Myocyte (in vitro differentiated cells): ENCODE measurements at regions not wholly inside any gene's neighbourhood (a gene's known extent, or its start where the extent isn't known, plus 50 kb on each side); places are given as distances from the start of the nearest gene placed in this dataset.

Source experiments
- DNase-seq: peaks from one replicate; pipeline ENCODE4 v3.0.0-alpha.2; 2012; ENCODE audit warnings: low read depth

DNA sequence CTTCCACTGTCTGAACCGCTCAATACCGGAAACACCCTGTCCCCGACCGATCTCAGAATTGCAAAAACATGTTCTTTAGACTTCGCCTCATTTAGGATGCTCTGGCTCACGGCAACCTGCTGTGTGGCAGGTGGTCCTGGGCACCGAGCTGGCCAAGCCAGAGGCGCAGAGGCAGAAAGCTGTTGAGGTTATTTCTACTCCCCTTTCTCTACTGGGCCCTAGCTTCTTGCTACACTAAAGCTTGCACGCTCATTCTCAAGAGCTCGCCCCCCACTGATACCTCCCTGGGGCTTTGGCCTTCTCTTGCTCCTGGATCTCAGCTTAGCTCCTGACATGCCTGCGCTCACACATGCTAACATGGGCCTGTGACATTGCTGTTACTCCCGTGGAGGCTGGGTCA is 417.4 kb downstream of the LPIN1 start:
- DNase-seq: no peak

DNA sequence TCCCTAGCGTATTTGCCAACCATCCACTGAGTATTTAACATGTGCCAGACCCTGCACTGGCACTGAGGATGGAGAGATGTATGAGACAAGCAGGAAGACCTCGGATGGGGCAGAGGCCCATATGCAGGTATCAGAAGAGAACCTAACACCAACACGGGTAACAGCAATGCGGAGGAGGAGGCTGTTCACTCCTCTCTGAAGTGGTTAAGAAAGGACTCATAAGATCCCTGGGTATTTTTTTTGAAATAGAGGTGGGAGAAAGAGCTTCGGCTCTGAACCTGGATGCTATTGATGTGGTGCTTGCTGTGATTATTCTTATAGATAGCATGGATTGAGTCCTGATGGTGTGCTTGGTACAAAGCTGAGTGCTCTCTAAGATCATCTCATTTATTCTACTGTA is 418.3 kb downstream of the LPIN1 start:
- no peak for DNase-seq

DNA sequence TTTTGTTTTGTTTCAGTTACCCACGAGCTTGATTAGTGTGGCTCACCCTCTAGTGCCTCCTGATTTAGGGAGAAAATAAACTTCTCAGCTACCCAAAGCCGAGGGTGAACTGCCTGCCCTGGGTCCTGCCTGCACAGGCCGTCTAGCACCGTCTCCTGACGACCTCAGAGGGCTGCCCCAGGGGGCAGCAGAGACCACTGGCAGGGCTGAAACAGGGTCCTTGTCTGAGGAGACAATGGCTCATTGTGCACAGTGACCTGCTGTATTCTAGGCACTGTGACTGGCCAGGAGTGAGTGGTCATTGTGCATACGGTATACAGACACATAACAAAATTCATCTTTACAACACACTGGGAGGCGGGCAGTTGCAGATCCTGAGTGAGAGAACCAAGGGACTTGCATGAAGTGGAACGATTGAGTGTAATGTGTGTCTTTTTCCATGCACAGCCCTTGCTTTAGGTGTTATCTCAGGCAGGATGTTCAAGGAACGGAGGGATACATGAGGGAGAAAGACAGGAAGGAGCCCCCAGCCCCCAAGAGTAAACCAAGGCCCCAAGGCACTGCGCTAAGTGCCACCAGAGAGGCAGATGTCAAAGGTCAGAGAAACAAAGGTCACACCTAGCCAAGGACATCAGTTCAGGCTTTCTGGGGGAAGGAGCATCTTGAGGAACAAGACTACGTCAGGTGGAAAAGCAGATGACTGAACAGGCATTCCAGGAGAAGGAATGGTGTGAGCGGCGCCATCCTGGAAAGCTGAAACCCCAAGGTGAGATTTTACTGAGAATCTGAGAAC is 421.3 kb downstream of the LPIN1 start:
- DNase-seq: no peak

DNA sequence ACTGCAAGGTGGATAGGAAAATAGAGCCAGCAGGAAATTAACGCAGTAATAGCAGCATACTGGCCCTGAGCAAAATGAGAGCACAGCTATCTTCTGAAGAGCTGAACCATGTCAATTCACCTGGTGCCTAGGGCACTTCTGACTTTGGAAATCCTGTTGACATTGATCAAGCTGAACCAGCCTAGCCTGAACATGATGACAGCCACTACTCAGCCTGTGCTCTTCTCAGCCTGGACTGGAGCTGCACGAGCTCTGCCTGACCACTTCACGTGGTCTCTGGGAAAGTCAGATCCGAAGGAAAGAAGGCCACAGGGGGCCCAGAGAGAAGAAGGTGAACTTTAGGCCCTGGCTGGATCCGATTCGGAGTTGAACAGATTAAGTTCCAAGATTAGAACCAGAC is 421.9 kb downstream of the LPIN1 start:
- no peak for DNase-seq

DNA sequence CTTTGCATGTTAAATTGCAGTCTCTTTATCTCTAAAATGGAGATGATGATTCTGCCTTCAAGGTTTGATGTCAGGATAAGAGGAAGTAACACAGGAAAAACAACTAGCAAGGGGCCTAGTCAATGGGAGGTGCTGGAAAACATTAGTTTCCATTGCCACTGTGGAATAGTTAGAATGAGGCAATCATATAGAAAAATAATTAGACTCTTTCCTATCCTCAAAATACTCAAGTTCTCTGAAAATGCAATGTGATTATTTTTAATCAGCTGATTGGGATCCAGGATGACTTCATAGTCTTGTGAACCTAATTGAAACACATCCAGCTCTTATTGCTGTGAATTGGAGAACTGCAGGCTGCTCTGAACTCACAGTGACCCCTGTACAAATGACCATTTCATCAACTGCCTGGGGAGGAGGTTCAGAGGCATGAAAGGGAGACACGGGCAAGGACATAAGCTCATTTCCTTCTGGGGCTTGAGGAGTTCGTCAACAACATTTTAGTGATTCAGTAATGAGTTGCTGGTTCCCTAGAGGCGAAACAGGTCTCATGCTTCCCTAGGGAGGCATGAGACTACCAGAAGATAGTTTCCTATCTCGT is 422.5 kb downstream of the LPIN1 start:
- DNase-seq: peak; percentile 49

DNA sequence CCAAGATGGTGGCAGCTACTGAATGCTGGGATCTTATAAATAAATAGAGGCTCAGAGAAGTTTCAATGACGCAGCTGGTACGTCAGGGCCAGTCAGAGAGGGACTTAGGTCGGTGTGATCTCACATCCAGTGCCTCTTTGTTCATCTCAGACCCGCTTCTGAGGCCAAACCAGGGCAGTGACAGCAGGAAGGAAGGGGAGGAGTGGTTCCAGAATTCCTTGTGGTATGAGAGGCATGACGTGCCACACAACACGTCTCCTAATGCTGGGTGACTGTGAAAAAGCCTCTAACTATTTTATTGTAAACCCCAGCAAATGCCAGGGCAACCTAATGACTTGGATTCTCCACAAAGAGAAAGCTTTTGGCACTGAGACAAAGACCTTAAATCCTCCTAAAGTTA is 423.3 kb downstream of the LPIN1 start:
- peak; percentile 90 for DNase-seq

DNA sequence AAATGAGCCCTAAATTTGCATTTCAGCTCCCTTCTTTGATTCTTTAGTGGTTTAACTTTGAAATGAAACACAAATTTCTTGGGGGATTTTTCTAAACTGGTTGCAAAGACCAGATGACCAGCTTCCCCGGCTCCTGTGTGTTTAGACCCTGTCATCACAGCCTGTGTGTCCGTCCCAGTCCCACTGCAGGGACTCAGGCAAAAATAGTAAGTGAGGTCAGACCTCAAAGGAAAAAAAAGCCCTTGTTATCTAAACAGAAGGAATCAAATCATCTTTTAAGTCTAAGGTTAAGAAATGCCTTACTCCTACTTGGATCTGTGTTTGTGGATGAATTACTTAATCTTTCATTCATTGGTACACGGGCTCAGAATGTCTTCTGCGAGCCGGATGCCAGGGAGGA is 423.7 kb downstream of the LPIN1 start:
- peak; percentile 82 for DNase-seq

DNA sequence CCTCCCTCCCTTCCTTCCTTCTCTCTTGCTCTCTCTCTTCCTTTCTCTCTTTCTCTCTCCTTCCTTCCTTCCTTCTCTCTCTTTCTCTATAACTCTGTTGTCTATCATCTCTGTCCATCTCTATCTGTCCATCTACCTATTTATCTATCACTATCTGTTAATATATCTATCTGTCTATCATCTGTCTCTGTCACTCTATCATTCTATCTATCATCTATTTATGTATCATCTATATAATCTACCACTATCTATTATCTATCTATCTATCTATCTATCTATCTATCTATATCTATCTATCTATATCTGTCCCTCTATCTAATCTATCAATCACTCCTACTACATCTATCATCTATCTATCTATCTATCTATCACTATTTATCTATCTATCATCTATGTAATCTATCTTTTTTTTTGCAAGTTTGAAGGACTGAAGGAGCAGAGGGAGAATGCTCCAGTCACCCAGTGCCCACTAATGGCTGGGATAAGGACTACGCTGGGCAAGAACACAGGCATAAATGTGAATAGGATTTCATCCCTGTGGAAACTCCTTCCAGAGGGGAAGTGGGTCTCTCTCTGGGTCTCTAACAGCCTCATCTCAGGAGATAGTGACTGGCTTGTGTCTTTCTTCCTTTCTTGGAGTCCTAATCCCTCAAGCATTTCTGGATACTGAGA is 427.0 kb downstream of the LPIN1 start:
- peak; percentile 41 for DNase-seq

DNA sequence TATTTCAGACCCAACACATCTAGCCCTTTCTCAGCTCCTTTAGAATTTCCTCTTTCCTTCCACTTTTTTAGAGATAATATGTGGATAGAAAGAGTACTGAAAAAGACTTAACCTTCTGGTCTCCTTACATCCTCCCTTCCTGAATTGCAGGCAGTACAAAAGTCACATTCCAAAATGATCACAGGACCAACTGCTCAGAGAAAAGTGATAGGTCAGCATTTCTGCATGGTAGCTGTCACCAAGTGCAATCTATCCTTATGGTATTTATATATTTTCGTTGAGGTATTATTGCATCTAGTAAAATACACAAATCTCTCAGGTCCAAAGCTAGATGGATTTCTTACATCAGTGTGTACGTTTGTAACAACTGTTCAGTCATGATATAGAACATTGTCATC is 427.5 kb downstream of the LPIN1 start:
- DNase-seq: no peak

DNA sequence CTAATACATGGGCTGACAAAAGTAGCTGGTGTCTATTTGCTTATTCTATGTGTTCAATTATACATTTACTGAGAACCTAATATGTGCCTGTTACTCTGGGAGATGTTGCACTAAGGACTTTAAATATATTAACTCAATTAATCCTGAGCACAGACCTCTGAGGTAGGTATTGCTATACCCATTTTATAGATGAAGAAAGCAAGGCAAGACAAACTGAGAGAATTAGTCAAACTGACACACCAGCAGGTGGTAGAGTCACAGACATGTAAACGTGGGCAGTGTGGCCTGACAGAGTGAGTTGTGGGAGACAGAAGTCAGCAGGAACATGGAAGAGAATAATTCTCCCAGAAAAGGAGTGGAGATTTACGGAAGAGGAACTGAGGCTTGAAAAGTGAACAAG is 428.9 kb downstream of the LPIN1 start:
- DNase-seq: no peak

DNA sequence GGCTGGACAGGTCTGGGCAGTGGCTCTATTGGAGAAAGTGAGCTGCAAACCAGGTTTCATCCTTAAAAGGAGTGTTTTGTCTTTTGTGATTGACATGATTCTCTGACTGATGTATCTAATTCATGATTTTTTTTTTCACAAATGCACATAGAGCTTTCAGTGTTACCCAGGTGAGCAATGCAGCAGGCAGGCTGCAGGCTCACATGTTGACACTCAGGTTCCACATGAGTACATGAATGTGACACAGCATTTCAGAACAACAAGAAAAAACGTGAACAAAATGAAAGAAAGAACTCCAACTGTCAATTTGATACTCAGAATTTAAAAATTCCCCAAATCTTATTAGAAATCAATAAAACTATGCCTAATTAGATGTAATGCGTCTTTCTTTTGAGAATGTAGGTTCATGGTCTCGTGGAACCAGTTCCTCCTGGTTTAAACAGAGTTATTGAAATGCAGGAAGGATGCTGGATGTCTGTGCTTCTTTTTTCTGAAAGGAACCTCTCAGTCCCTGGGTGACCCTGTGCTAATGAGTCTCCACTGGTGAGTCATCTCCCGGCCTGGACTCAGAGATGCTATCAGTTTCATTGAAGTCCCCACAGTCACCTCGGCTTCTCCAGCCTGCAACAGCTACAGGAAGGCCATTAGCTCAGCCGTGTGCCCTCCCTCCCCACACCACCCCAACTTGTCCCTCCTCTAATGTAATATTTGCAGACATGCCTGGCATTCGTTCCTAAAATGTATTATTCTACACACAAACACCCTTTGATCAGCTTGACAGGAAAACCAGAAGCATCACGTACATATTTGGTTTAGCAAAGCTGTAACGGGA is 430.4 kb downstream of the LPIN1 start:
- peak; percentile 83 for DNase-seq

DNA sequence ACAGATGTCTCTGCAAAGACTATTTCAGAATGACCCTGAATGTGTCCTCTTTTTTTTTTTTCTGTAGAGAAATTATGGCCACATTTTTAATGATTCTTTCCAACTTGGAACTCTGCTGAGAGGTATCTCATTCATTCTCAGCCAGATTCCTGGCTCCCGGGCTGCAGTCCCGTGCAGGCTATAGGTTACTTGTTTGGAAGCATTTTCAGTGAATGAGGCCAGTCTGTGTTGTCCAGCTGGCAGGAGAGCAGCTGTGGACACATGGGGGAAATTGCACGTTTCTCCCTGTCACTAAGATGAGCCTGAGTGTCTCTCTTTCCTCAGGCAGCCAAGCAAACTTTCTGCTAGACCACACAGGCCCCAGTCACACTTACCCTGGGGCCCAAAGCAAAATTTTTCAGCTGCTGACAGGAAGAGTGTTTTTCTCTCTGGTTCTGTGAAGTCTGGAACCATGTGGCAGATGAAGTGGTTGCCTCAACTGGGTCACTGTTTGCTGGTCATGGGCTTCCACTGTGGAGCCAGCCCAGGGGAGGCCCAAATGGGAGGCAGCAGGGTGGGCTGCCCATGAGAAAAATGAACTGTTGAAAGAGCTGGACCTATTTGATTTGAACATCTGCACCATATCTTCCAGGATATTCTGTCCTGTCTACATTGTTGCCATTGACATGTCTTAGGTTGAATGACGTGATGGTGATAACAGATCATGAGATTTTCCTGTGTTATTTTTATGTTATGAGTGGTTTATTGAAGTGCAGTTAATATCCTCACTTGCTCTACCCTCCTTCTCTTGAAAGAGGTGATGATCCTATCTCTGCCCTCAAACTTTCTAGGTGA is 431.2 kb downstream of the LPIN1 start:
- DNase-seq: peak; percentile 37

DNA sequence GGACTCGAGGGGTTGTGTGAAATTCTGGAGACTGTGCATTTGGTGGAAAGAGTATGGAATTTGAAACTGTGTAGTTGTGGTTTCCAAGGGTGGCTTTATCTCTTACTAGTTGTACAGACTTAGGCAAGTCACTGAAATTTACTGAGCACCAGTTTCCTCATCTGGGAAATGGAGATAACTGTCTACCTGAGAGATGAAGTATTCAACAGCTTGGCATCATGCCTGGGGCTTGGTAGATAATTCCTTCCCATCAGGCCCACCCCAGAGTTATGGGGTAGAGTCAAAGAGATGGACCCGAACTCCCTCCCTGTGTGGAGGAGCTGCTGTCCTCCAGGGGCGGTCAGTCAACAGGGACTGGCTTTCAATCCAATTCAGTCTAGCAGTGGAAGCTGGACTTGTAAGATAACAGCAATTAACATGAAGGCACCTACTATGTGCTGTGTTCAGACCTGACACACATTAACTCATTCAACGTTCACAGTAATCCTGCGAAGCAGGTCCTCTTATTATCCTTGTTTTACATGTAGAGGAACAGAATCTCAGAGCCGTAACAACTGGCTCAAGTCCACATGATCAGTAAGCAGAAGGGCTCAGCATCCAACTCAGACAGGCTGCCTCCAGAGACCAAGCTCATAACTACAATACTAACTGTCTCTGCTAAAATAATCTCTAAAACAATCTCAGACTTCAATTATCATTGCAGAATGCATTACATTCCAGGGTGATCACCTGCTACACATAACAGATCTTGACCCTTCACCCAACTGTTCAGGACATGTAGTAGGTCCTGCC is 432.1 kb downstream of the LPIN1 start:
- no peak for DNase-seq

DNA sequence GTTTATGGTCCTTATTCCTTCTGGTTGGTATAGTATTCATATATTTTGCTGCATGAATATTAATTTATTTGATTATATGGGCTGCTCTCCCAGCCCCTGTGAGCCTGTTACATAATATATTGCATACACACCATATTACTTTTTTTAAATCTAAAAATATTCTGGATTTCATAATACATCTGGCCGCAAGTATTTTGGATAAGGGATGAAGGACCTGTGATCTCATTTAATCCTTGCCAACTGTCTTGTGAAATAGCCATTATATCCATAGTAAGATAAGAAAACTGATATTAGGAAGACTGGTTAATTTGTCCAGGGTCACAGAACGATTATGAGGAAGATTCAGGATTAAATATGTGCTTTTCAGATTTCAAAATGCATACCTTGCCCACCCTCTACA is 433.6 kb downstream of the LPIN1 start:
- no peak for DNase-seq

DNA sequence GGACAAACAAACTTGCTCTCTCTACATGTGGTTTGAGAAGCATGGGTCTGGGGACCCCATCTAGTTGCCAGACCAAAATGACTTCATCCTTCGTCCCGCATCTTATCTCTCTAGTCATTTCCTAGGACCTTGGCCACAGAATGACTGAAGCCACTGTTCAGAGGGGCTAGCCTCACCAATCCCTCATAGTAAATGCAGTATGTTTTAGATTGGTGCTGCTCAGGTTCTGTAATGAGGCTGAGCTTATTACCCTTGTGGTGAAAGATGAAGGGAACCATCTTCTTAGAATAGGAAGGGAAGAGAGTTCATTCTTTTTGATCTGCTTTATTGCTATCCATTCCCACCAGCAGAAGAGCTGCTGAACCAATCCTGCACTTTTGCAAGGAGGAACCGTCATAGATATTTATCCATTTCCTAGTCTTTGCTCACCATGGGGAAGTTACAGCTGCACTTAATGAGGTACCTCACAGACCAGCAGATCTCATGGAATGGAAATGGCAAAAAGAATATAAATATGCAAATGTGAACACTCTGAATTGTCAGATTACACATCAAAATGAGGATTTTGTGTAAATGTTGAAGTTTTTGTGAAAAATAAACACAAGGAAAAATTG is 436.7 kb downstream of the LPIN1 start:
- DNase-seq: no peak

DNA sequence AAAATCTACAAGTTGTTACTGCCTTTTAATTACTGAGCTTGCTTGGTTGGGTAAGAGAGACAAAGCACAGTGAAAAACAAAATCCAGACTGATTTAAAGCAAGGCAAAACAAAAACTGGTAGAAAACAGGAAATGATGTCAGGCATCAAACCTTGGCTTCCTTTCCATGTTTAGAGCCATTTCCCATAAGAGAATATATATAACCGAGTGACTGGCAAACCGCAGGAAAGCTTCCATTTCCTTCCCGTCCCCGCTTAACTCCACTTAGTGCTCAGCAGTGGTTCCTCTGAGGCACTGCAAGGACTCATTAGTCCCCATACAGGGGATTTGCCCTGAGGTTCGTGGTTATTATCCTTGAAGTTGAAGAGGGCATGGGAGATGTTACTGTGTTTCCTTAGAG is 446.3 kb downstream of the LPIN1 start:
- DNase-seq: no peak

DNA sequence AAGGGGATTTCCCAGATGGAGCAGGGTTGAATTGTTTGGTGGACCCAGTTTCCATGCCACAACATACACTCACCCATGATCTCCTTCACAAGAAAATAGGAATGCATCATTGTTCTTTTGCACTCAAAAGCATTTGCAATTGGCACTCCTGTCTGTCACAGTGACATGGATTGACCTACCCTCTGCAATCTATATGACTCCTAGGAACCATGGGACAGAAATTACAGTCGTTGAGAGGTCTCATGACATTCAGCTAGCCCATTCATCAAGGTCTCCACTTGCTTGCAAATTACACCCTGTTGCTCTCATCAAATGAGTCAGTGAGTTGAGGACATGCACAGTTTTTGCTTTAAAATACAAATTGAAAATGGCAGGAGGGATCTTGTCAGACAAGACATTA is 448.5 kb downstream of the LPIN1 start:
- DNase-seq: no peak

DNA sequence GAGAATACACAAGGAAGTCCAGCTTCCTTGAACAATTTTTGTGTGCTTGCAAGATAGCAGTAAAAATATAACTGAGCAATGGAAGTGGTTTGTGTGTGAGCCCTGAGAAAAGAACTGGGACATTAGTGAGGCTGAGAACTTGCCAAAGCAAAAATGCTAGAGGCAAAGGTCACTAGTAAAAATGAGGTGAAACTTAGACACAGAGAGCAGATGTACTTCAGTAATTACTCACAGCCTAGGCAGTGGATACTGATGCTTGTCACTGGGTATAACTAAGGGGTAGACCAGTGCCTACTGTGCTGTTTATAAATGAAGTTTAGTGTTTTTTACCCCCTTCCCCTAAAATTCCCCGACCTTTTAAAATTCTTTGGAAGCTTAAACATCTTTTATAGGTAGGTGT is 450.1 kb downstream of the LPIN1 start:
- no peak for DNase-seq

DNA sequence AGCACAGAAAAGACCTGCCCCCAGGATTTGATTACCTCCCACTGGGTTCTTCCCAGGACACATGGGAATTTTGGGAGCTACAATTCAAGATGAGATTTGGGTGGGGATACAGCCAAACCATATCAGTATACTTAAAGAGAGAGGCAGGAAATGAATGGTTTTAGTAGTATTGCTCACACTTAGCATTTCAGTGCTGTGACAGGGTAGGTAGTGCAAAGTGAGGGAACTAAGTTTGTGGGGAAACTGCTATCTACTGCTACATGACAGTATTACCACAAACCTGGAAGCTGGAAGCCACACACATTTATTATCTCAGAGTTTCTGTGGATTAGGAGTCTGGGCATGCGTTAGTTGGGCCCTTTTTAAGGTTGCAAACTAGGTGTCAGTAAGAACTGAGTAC is 450.7 kb downstream of the LPIN1 start:
- DNase-seq: no peak
